ENCODE measurements at regions not wholly inside any gene's neighbourhood (a gene's known extent, or its start where the extent isn't known, plus 50 kb on each side); places are given as distances from the start of the nearest gene placed in this dataset.
"Not testable (repeated sequence)": the region's sequence is repeated elsewhere in the genome, so short reads cannot be mapped to it uniquely, and the experiment has no call there.

DNA sequence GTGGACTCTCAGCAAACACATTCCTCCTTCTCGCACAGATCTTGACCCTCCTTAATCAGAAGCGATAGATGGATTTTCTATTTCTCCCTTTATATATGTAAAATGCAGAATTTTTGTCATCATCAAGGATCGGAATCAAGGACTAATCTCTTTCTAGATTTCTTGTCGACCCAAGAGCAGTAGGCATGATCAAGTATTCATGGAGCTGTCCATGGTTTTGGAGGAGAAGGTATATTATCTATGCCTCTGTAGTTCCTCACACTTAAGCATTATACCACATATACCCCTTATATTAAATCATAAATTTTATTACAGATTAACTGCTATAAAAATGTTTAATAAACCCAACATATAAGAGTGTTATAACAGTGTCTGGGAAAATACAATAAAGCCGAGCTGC lies 886.8 kb downstream of the NLGN4X start:
- no CpG with 5 or more reads among the region's 5 CpGs for WGBS (ENCODE audit: insufficient coverage, low lambda C conversion rate)

GRCh38 chrX:5337160-5337559 lies 891.5 kb downstream of the NLGN4X start:
- Histone ChIP-seq H3K4me3 (ENCODE audit: low read length) (no peak overlapping the region), H3K27ac (ENCODE audit: low read length) (no peak overlapping the region), H3K27me3 (ENCODE audit: control insufficient read depth, insufficient read depth, low read length) (no peaks in the 10 kb centered on the region), H3K9me3 (ENCODE audit: control insufficient read depth, low read depth, low read length) (no peaks in the 10 kb centered on the region), H3K4me1 (ENCODE audit: control insufficient read depth, insufficient read depth, low read length) (no peaks in the 10 kb centered on the region), H3K36me3 (ENCODE audit: control insufficient read depth, insufficient read depth, low read length) (no peaks in the 10 kb centered on the region)
- DNase-seq: no peak
- 100% methylated on average over 1 of the region's 3 CpGs for WGBS (ENCODE audit: insufficient coverage, low lambda C conversion rate)

More for the DNA sequence above, 886.8 kb downstream of the NLGN4X start:
- H3K27ac ChIP-seq (ENCODE audit: low read length): no peak overlapping the region
- H3K4me1 ChIP-seq (ENCODE audit: control insufficient read depth, insufficient read depth, low read length): no peaks in the 10 kb centered on the region
- no peak for DNase-seq
- no peaks in the 10 kb centered on the region for H3K36me3 ChIP-seq (ENCODE audit: control insufficient read depth, insufficient read depth, low read length)
- no peaks in the 10 kb centered on the region for H3K9me3 ChIP-seq (ENCODE audit: control insufficient read depth, low read depth, low read length)
- H3K27me3 ChIP-seq (ENCODE audit: control insufficient read depth, insufficient read depth, low read length): no peaks in the 10 kb centered on the region
- no peak overlapping the region for H3K4me3 ChIP-seq (ENCODE audit: low read length)

GRCh38 chrX:5324546-5324945 lies 904.1 kb downstream of the NLGN4X start:
- DNase-seq: no peak
- whole genome bisulfite sequencing (ENCODE audit: insufficient coverage, low lambda C conversion rate): no CpG with 5 or more reads among the region's 1 CpG
- Histone ChIP-seq H3K27me3 (ENCODE audit: control insufficient read depth, insufficient read depth, low read length) (no peaks in the 10 kb centered on the region), H3K27ac (ENCODE audit: low read length) (no peak overlapping the region), H3K36me3 (ENCODE audit: control insufficient read depth, insufficient read depth, low read length) (no peaks in the 10 kb centered on the region), H3K9me3 (ENCODE audit: control insufficient read depth, low read depth, low read length) (no peaks in the 10 kb centered on the region), H3K4me1 (ENCODE audit: control insufficient read depth, insufficient read depth, low read length) (no peaks in the 10 kb centered on the region), H3K4me3 (ENCODE audit: low read length) (no peak overlapping the region)

DNA sequence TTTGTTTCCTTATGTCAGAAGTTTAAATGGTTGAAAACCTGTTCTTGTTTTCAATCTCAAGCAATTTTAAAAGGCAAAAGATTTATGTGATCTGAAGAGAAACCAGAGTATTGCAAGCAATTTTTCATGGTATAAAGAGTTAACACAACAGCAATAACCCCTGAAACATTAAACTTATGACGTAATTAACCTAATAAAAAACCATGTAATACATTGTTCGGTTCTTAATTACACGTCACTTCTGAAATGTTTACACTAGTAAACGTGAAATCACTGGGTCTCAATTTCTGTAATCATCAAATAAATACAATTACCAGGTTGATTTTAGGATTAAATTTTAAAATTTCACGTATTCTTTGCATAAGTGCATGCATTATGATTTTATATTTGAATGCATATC lies 914.5 kb downstream of the NLGN4X start:
- no peaks in the 10 kb centered on the region for H3K9me3 ChIP-seq (ENCODE audit: control insufficient read depth, low read depth, low read length)
- DNase-seq: no peak
- no peaks in the 10 kb centered on the region for H3K4me1 ChIP-seq (ENCODE audit: control insufficient read depth, insufficient read depth, low read length)
- no peaks in the 10 kb centered on the region for H3K27me3 ChIP-seq (ENCODE audit: control insufficient read depth, insufficient read depth, low read length)
- no CpG with 5 or more reads among the region's 5 CpGs for WGBS (ENCODE audit: insufficient coverage, low lambda C conversion rate)
- no peak overlapping the region for H3K27ac ChIP-seq (ENCODE audit: low read length)
- no peaks in the 10 kb centered on the region for H3K36me3 ChIP-seq (ENCODE audit: control insufficient read depth, insufficient read depth, low read length)
- H3K4me3 ChIP-seq (ENCODE audit: low read length): no peak overlapping the region

GRCh38 chrX:5307416-5307815 lies 921.3 kb downstream of the NLGN4X start:
- Histone ChIP-seq H3K27me3 (ENCODE audit: control insufficient read depth, insufficient read depth, low read length) (no peaks in the 10 kb centered on the region), H3K27ac (ENCODE audit: low read length) (no peak overlapping the region), H3K4me3 (ENCODE audit: low read length) (no peak overlapping the region), H3K9me3 (ENCODE audit: control insufficient read depth, low read depth, low read length) (no peaks in the 10 kb centered on the region), H3K4me1 (ENCODE audit: control insufficient read depth, insufficient read depth, low read length) (no peaks in the 10 kb centered on the region), H3K36me3 (ENCODE audit: control insufficient read depth, insufficient read depth, low read length) (no peaks in the 10 kb centered on the region)
- no peak for DNase-seq
- no CpG with 5 or more reads among the region's 2 CpGs for WGBS (ENCODE audit: insufficient coverage, low lambda C conversion rate)

DNA sequence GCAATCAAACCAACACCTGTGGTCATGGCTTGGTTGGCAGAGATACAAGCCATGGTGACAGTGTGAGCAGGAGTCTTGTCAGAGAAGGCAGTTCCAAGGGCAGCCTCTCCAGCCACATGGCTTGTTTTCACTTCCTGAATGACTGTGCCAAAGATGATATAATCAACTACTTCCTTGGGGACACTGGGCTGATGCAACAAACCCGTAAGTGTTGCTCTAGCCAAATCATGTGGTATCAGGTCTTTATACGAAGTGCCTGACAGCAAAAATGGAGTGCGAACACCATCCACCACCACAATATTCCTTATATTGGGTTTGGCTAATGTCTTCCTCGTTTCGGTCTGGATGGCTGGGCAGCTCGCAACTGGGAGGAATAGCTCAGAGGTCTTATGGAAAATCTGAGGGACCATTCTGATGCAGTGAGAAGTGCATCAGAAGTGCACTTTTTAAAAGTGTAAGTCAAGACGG lies 922.0 kb downstream of the NLGN4X start:
- no peaks in the 10 kb centered on the region for H3K27me3 ChIP-seq (ENCODE audit: control insufficient read depth, insufficient read depth, low read length)
- DNase-seq: no peak
- no peak overlapping the region for H3K27ac ChIP-seq (ENCODE audit: low read length)
- no CpG with 5 or more reads among the region's 7 CpGs for WGBS (ENCODE audit: insufficient coverage, low lambda C conversion rate)
- H3K9me3 ChIP-seq (ENCODE audit: control insufficient read depth, low read depth, low read length): no peaks in the 10 kb centered on the region
- H3K4me3 ChIP-seq (ENCODE audit: low read length): no peak overlapping the region
- H3K4me1 ChIP-seq (ENCODE audit: control insufficient read depth, insufficient read depth, low read length): no peaks in the 10 kb centered on the region
- no peaks in the 10 kb centered on the region for H3K36me3 ChIP-seq (ENCODE audit: control insufficient read depth, insufficient read depth, low read length)

DNA sequence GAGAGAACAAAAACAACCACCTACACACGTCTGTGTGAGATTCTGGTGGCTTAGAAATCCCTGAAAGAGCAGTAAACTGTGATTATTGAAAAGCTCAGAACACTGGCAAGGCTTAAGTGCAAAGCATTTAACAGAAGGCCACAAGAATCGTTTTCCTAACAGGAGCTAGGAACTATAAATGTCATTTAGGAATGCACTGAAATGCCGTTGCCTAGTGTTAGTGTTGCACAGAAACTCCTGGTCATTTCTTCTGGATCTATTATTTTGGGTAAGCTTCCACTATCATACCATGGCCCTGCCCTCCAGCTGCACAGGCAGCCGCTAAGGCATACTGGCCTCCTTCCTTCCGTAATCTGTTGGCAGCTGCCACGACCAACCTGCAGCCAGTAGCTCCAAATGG lies 923.2 kb downstream of the NLGN4X start:
- DNase-seq: no peak
- H3K4me1 ChIP-seq (ENCODE audit: control insufficient read depth, insufficient read depth, low read length): no peaks in the 10 kb centered on the region
- H3K36me3 ChIP-seq (ENCODE audit: control insufficient read depth, insufficient read depth, low read length): no peaks in the 10 kb centered on the region
- H3K27ac ChIP-seq (ENCODE audit: low read length): no peak overlapping the region
- H3K9me3 ChIP-seq (ENCODE audit: control insufficient read depth, low read depth, low read length): no peaks in the 10 kb centered on the region
- H3K27me3 ChIP-seq (ENCODE audit: control insufficient read depth, insufficient read depth, low read length): no peaks in the 10 kb centered on the region
- no CpG with 5 or more reads among the region's 6 CpGs for WGBS (ENCODE audit: insufficient coverage, low lambda C conversion rate)
- no peak overlapping the region for H3K4me3 ChIP-seq (ENCODE audit: low read length)

DNA sequence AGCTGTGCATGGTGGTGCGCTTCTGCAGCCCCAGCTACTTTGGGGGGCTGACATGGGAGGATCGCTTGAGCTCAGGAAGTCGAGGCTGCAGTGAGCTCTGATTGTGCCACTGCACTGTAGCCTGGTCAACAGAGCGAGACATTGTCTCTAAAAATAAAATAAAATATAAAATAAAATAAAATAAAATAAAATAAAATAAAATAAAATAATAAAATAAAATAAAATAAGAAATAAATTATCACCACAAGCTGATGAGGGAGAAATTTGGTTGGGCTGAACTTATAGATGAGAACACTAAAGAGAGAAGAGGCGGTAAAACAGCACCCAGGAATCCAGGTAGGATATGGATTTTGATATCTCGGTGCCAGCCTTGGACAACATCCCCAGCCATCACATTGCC lies 933.7 kb downstream of the NLGN4X start:
- H3K9me3 ChIP-seq (ENCODE audit: control insufficient read depth, low read depth, low read length): no peaks in the 10 kb centered on the region
- H3K27ac ChIP-seq (ENCODE audit: low read length): no peak overlapping the region
- no CpG with 5 or more reads among the region's 6 CpGs for WGBS (ENCODE audit: insufficient coverage, low lambda C conversion rate)
- H3K4me1 ChIP-seq (ENCODE audit: control insufficient read depth, insufficient read depth, low read length): no peaks in the 10 kb centered on the region
- no peak overlapping the region for H3K4me3 ChIP-seq (ENCODE audit: low read length)
- no peaks in the 10 kb centered on the region for H3K27me3 ChIP-seq (ENCODE audit: control insufficient read depth, insufficient read depth, low read length)
- no peak for DNase-seq
- no peaks in the 10 kb centered on the region for H3K36me3 ChIP-seq (ENCODE audit: control insufficient read depth, insufficient read depth, low read length)

- H3K9me3 ChIP-seq (ENCODE audit: control insufficient read depth, low read depth, low read length): no peaks in the 10 kb centered on the region
- no peaks in the 10 kb centered on the region for H3K4me1 ChIP-seq (ENCODE audit: control insufficient read depth, insufficient read depth, low read length)
- H3K27ac ChIP-seq (ENCODE audit: low read length): no peak overlapping the region
- DNase-seq: no peak
- H3K36me3 ChIP-seq (ENCODE audit: control insufficient read depth, insufficient read depth, low read length): no peaks in the 10 kb centered on the region
- no peaks in the 10 kb centered on the region for H3K27me3 ChIP-seq (ENCODE audit: control insufficient read depth, insufficient read depth, low read length)
- WGBS (ENCODE audit: insufficient coverage, low lambda C conversion rate): no CpG with 5 or more reads among the region's 5 CpGs
- no peak overlapping the region for H3K4me3 ChIP-seq (ENCODE audit: low read length)
Measured at GRCh38 chrX:5290635-5291034, 938.0 kb downstream of the NLGN4X start.

GRCh38 chrX:5289949-5290348 lies 938.7 kb downstream of the NLGN4X start:
- WGBS (ENCODE audit: insufficient coverage, low lambda C conversion rate): no CpG with 5 or more reads among the region's 1 CpG
- H3K36me3 ChIP-seq (ENCODE audit: control insufficient read depth, insufficient read depth, low read length); H3K9me3 ChIP-seq (ENCODE audit: control insufficient read depth, low read depth, low read length); H3K27ac ChIP-seq (ENCODE audit: low read length); H3K4me3 ChIP-seq (ENCODE audit: low read length); H3K4me1 ChIP-seq (ENCODE audit: control insufficient read depth, insufficient read depth, low read length); H3K27me3 ChIP-seq (ENCODE audit: control insufficient read depth, insufficient read depth, low read length); DNase-seq: not testable (repeated sequence)

DNA sequence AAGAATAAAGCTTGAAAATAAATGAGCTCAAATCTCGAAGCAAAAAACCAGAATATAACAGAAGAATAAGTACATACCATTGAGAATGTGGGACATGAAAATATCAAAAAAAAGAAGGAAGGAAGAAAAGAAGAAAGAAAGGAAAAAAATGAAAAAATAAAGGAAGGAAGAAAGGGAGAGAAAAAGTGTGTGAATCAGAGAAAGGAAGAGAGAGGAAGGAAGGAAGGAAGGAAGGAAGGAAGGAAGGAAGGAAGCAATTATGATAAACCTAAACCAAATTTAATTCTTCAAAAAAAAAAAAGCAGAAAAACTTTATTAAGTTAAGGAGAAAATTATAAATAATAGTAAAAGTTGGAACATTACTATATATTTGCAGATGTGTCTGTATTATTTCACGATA lies 949.8 kb downstream of the NLGN4X start:
- Histone ChIP-seq H3K27ac (ENCODE audit: low read length) (no peak overlapping the region), H3K36me3 (ENCODE audit: control insufficient read depth, insufficient read depth, low read length) (no peaks in the 10 kb centered on the region), H3K27me3 (ENCODE audit: control insufficient read depth, insufficient read depth, low read length) (no peaks in the 10 kb centered on the region), H3K4me3 (ENCODE audit: low read length) (no peak overlapping the region), H3K4me1 (ENCODE audit: control insufficient read depth, insufficient read depth, low read length) (no peaks in the 10 kb centered on the region), H3K9me3 (ENCODE audit: control insufficient read depth, low read depth, low read length) (no peaks in the 10 kb centered on the region)
- WGBS (ENCODE audit: insufficient coverage, low lambda C conversion rate): 100% methylated on average over 1 of the region's 2 CpGs
- DNase-seq: no peak

Measured in large intestine (tissue), 3 donors.